DOHH2 (cell line): ENCODE measurements at regions not wholly inside any gene's neighbourhood (a gene's known extent, or its start where the extent isn't known, plus 50 kb on each side); places are given as distances from the start of the nearest gene placed in this dataset.

Source experiments
- H3F3A ChIP-seq: fragments of 200-600 bp; sonication (generic), shearing (Covaris generic); 2 replicates; pipeline ENCODE4 v1.6.0; 2016; ENCODE audit warnings: antibody characterized with exemption, mild to moderate bottlenecking; ENCODE audit not compliant: control insufficient read depth, insufficient read depth
- H3K27ac ChIP-seq: fragments of 200-600 bp; sonication (generic); 2 replicates; pipeline ENCODE4 v1.5.1; 2014; ENCODE audit warnings: low read depth, mild to moderate bottlenecking, low read length, moderate library complexity
- H3K27me3 ChIP-seq: fragments of 200-600 bp; sonication (generic); 2 replicates; pipeline ENCODE4 v1.6.1; 2014; ENCODE audit warnings: mild to moderate bottlenecking, low read length, mixed read lengths; ENCODE audit not compliant: control insufficient read depth
- H3K36me3 ChIP-seq: fragments of 200-600 bp; sonication (generic); 2 replicates; pipeline ENCODE4 v1.6.1; 2014; ENCODE audit warnings: mild to moderate bottlenecking, low read length, moderate library complexity, mixed read lengths; ENCODE audit not compliant: control insufficient read depth
- H3K4me1 ChIP-seq: fragments of 200-600 bp; sonication (generic); 2 replicates; pipeline ENCODE4 v1.6.1; 2014; ENCODE audit warnings: mild to moderate bottlenecking, low read length, mixed read lengths; ENCODE audit not compliant: control insufficient read depth
- H3K4me2 ChIP-seq: fragments of 200-600 bp; sonication (generic); 2 replicates; pipeline ENCODE4 v1.6.0; 2014; ENCODE audit warnings: mild to moderate bottlenecking, low read length, moderate library complexity
- H3K4me3 ChIP-seq: fragments of 200-600 bp; sonication (generic); 2 replicates; pipeline ENCODE4 v1.5.1; 2014; ENCODE audit warnings: mild to moderate bottlenecking, low read length, mixed read lengths
- H3K79me2 ChIP-seq: fragments of 200-600 bp; sonication (generic); 2 replicates; pipeline ENCODE4 v1.6.1; 2014; ENCODE audit warnings: mild to moderate bottlenecking, low read length, mixed read lengths; ENCODE audit not compliant: control insufficient read depth
- H3K9me2 ChIP-seq: fragments of 200-600 bp; sonication (generic); replicated peaks from 2 replicates; pipeline ENCODE4 v1.6.1; 2014; ENCODE audit warnings: mild to moderate bottlenecking, low read length, mixed read lengths; ENCODE audit not compliant: control insufficient read depth
- H3K9me3 ChIP-seq: fragments of 200-600 bp; sonication (generic); 2 replicates; pipeline ENCODE4 v1.6.1; 2014; ENCODE audit warnings: antibody characterized with exemption, low read length, mixed read lengths; ENCODE audit not compliant: control insufficient read depth, insufficient read depth
- H4K20me1 ChIP-seq: fragments of 200-600 bp; sonication (generic); 2 replicates; pipeline ENCODE4 v1.6.0; 2014; ENCODE audit warnings: low read depth, mild to moderate bottlenecking, antibody characterized with exemption, low read length, moderate library complexity; ENCODE audit not compliant: control insufficient read depth, insufficient read depth
- CTCF ChIP-seq: fragments of 200-600 bp; sonication (generic); IDR thresholded peaks from one replicate; pipeline ENCODE4 v1.5.1; 2014; ENCODE audit warnings: antibody characterized with exemption, mild to moderate bottlenecking, low read depth, low read length; ENCODE audit not compliant: poor library complexity, severe bottlenecking
- EZH2phosphoT487 ChIP-seq: fragments of 200-600 bp; sonication (generic); IDR thresholded peaks from 2 replicates; pipeline ENCODE4 v1.6.1; 2017; ENCODE audit warnings: borderline replicate concordance, mild to moderate bottlenecking, antibody characterized with exemption, low read length, moderate library complexity, mixed read lengths

GRCh38 chr2:225223301-225223700 lies 176.2 kb upstream of the NYAP2 start:
- Histone ChIP-seq H3K27me3 (no peaks in the 10 kb centered on the region), H3K9me2 (no peaks in the 10 kb centered on the region; the same call in 1 of the 2 replicates), H3K4me2 (no peak overlapping the region), H3K4me3 (no peak overlapping the region), H3K27ac (no peak overlapping the region), H3K4me1 (no peaks in the 10 kb centered on the region), H3K36me3 (no peaks in the 10 kb centered on the region), H3K9me3 (no peaks in the 10 kb centered on the region), H3K79me2 (no peaks in the 10 kb centered on the region), H4K20me1 (no peaks in the 10 kb centered on the region), H3F3A (no peaks in the 10 kb centered on the region)
- no peak for TF ChIP-seq EZH2phosphoT487
- TF ChIP-seq CTCF = no peak

GRCh38 chr2:225207471-225207870 lies 165.2 kb upstream of the DOCK10 start:
- TF ChIP-seq EZH2phosphoT487 (no peak), CTCF (no peak)
- Histone ChIP-seq H3K27ac (no peak overlapping the region), H3K4me2 (no peak overlapping the region), H3K27me3 (no peaks in the 10 kb centered on the region), H3K9me2 (no peaks in the 10 kb centered on the region), H3F3A (no peaks in the 10 kb centered on the region), H3K9me3 (no peaks in the 10 kb centered on the region), H3K79me2 (no peaks in the 10 kb centered on the region), H3K4me3 (no peak overlapping the region), H3K4me1 (no peaks in the 10 kb centered on the region), H3K36me3 (no peaks in the 10 kb centered on the region), H4K20me1 (no peaks in the 10 kb centered on the region)

- Histone ChIP-seq H3K9me2 (no peaks in the 10 kb centered on the region), H3F3A (no peaks in the 10 kb centered on the region), H3K79me2 (no peaks in the 10 kb centered on the region), H3K27me3 (no peaks in the 10 kb centered on the region), H3K36me3 (no peaks in the 10 kb centered on the region), H3K4me3 (no peak overlapping the region), H3K9me3 (no peaks in the 10 kb centered on the region), H4K20me1 (no peaks in the 10 kb centered on the region), H3K4me1 (no peaks in the 10 kb centered on the region), H3K27ac (no peak overlapping the region), H3K4me2 (no peak overlapping the region)
- no peak for TF ChIP-seq CTCF
- no peak for TF ChIP-seq EZH2phosphoT487
Observed at GRCh38 chr2:225207043-225207442, 164.8 kb upstream of the DOCK10 start.

GRCh38 chr2:225196579-225196978 lies 154.3 kb upstream of the DOCK10 start:
- Histone ChIP-seq H3K27ac (no peak overlapping the region), H3K9me2 (no peaks in the 10 kb centered on the region), H3F3A (no peaks in the 10 kb centered on the region), H4K20me1 (no peaks in the 10 kb centered on the region), H3K27me3 (no peaks in the 10 kb centered on the region), H3K4me3 (no peak overlapping the region), H3K36me3 (no peaks in the 10 kb centered on the region), H3K4me1 (no peaks in the 10 kb centered on the region), H3K4me2 (no peak overlapping the region), H3K9me3 (no peaks in the 10 kb centered on the region), H3K79me2 (no peaks in the 10 kb centered on the region)
- TF ChIP-seq EZH2phosphoT487 = no peak
- TF ChIP-seq CTCF = no peak
